Smooth muscle cell (in vitro differentiated cells): ENCODE measurements at regions not wholly inside any gene's neighbourhood (a gene's known extent, or its start where the extent isn't known, plus 50 kb on each side); places are given as distances from the start of the nearest gene placed in this dataset.

ENCODE experiments used
- DNase-seq: peaks from one replicate; lab custom pipeline; 2025; ENCODE audit not compliant: unreplicated experiment; lab: John Stamatoyannopoulos, UW
- H2AFZ ChIP-seq: fragments of 200-600 bp; sonication (generic); 2 replicates; pipeline ENCODE4 v1.6.0; 2016; ENCODE audit warnings: antibody characterized with exemption, low read depth, mild to moderate bottlenecking
- H3F3A ChIP-seq: fragments of 200-600 bp; sonication (generic); 2 replicates; pipeline ENCODE4 v1.6.0; 2017; ENCODE audit warnings: antibody characterized with exemption, low read depth
- H3K27ac ChIP-seq: fragments of 200-600 bp; sonication (generic); 2 replicates; pipeline ENCODE4 v1.5.1; 2016; ENCODE audit warnings: low read depth, mild to moderate bottlenecking
- H3K27me3 ChIP-seq: fragments of 200-600 bp; sonication (generic); 2 replicates; pipeline ENCODE4 v1.6.1; 2016; ENCODE audit warnings: low read depth, mild to moderate bottlenecking
- H3K36me3 ChIP-seq: fragments of 200-600 bp; sonication (generic); 2 replicates; pipeline ENCODE4 v1.5.1; 2016; ENCODE audit warnings: low read depth
- H3K4me1 ChIP-seq: fragments of 200-600 bp; sonication (generic); 2 replicates; pipeline ENCODE4 v1.5.1; 2016; ENCODE audit warnings: low read depth
- H3K4me2 ChIP-seq: fragments of 200-600 bp; sonication (generic); 2 replicates; pipeline ENCODE4 v1.6.0; 2016; ENCODE audit warnings: mild to moderate bottlenecking
- H3K4me3 ChIP-seq: fragments of 200-600 bp; sonication (generic); 2 replicates; pipeline ENCODE4 v1.5.1; 2016; ENCODE audit warnings: mild to moderate bottlenecking
- H3K79me2 ChIP-seq: fragments of 200-600 bp; sonication (generic); 2 replicates; pipeline ENCODE4 v1.6.0; 2016; ENCODE audit warnings: low read depth, mild to moderate bottlenecking
- H3K9ac ChIP-seq: fragments of 200-600 bp; sonication (generic); 2 replicates; pipeline ENCODE4 v1.6.0; 2016; ENCODE audit warnings: low read depth
- H3K9me3 ChIP-seq: fragments of 200-600 bp; sonication (generic); replicated peaks from 2 replicates; pipeline ENCODE4 v1.5.1; 2016; ENCODE audit warnings: low read depth
- H4K20me1 ChIP-seq: fragments of 200-600 bp; sonication (generic); 2 replicates; pipeline ENCODE4 v1.6.0; 2016; ENCODE audit warnings: low read depth
- WGBS: methylation state at CpG from one replicate; pipeline ENCODE4 v1.1.7; 2016; ENCODE audit warnings: low lambda C conversion rate; 5-methylcytosine and 5-hydroxymethylcytosine counted together
- TF ChIP-seq, protein P1 (sequence below): fragments of 200-600 bp; sonication (generic); IDR thresholded peaks from 2 replicates; pipeline ENCODE4 v1.5.1; 2017; ENCODE audit warnings: borderline replicate concordance, mild to moderate bottlenecking, antibody characterized with exemption; ENCODE audit not compliant: insufficient read depth, poor library complexity, severe bottlenecking

DNA sequence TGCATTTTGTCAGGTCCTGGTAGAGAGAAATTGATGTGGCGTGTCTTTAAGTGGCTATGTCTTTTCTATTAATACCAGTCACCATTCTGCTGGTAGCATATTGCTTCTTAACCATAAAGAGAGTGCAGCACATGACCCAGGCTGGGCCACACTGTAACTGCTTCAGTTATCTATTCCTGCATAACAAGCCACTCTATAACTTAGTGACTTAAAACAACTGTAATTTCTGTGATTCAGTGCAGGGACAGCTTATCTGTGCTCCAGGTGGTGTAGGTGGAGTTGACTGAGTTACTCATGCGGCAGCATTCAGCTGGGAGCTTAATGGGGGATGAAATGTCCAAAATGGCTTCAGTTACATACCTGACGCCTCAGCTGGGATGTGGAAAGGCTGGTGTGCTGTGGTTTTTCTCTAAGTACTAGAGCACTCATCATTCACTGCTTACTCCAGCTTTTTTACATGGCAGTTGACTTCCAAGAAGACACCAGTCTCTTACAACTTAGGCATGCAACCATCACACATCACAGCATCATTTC is 742.4 kb downstream of the SATB2 start:
- TF ChIP-seq, protein P1, sequence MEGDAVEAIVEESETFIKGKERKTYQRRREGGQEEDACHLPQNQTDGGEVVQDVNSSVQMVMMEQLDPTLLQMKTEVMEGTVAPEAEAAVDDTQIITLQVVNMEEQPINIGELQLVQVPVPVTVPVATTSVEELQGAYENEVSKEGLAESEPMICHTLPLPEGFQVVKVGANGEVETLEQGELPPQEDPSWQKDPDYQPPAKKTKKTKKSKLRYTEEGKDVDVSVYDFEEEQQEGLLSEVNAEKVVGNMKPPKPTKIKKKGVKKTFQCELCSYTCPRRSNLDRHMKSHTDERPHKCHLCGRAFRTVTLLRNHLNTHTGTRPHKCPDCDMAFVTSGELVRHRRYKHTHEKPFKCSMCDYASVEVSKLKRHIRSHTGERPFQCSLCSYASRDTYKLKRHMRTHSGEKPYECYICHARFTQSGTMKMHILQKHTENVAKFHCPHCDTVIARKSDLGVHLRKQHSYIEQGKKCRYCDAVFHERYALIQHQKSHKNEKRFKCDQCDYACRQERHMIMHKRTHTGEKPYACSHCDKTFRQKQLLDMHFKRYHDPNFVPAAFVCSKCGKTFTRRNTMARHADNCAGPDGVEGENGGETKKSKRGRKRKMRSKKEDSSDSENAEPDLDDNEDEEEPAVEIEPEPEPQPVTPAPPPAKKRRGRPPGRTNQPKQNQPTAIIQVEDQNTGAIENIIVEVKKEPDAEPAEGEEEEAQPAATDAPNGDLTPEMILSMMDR, result no peak
- 89% methylated on average over 3 of the region's 3 CpGs for WGBS
- Histone ChIP-seq H4K20me1 (no peaks in the 10 kb centered on the region), H3K27me3 (peaks cover 9% of the 10 kb centered on the region), H3K4me3 (no peak overlapping the region), H2AFZ (no peak overlapping the region), H3F3A (no peaks in the 10 kb centered on the region), H3K79me2 (no peaks in the 10 kb centered on the region), H3K4me2 (no peak overlapping the region), H3K27ac (no peak overlapping the region), H3K4me1 (no peaks in the 10 kb centered on the region), H3K9me3 (no peaks in the 10 kb centered on the region), H3K36me3 (no peaks in the 10 kb centered on the region), H3K9ac (no peak overlapping the region)
- DNase-seq, result no peak

DNA sequence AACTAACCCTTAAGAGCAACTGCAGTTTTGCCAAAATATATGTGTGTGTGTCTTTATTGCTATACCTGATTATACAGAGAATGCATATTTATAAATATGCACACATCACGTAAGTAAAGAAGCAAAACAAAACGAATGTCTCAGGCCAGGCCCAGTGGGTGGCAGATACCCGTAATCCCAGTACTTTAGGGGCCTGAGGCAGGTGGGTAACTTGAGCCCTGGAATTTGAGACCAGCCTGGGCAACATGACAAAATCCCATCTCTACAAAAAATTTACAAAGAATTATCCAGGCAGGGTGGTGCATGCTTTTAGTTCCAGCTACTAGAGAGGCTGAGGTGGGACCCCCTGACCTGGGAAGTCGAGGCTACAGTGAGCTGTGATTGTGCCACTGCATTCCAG is 745.3 kb downstream of the SATB2 start:
- Histone ChIP-seq H3K9ac (no peak overlapping the region), H3K4me3 (no peak overlapping the region), H3K79me2 (no peaks in the 10 kb centered on the region), H3K9me3 (no peaks in the 10 kb centered on the region), H3F3A (no peaks in the 10 kb centered on the region), H4K20me1 (no peaks in the 10 kb centered on the region), H3K27ac (no peak overlapping the region), H3K4me1 (no peaks in the 10 kb centered on the region), H3K4me2 (no peak overlapping the region), H3K27me3 (no peaks in the 10 kb centered on the region), H2AFZ (no peak overlapping the region), H3K36me3 (no peaks in the 10 kb centered on the region)
- TF ChIP-seq, protein P1, result no peak
- WGBS, result 70% methylated on average over 4 of the region's 4 CpGs
- DNase-seq, result no peak

DNA sequence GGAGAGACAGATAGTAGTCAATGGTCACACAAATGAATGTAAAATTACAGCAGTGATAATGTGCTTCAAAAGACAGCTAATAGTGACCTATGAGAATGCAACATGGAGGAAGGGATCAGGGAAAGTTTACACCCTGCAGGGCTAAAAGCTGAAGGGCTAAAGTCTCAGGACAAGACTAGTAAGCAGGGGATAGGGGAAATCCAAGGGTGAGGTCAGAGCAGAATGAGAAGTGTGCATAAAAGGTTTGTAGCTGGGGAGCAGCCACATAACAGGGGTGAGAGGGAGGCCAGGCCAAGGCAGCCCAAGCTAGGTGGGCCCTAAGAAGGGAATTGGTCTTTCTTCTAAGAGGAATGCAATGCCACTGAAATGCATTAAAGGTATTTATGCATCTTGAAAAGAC is 746.3 kb downstream of the SATB2 start:
- H3K79me2 ChIP-seq, result no peaks in the 10 kb centered on the region
- no peak overlapping the region for H3K9ac ChIP-seq
- no peak overlapping the region for H3K4me2 ChIP-seq
- no peaks in the 10 kb centered on the region for H3K9me3 ChIP-seq
- H3K4me3 ChIP-seq, result no peak overlapping the region
- TF ChIP-seq, protein P1, result no peak
- H3K27ac ChIP-seq, result no peak overlapping the region
- no peaks in the 10 kb centered on the region for H3F3A ChIP-seq
- H2AFZ ChIP-seq, result no peak overlapping the region
- no peak for DNase-seq
- no peaks in the 10 kb centered on the region for H3K4me1 ChIP-seq
- no peaks in the 10 kb centered on the region for H3K36me3 ChIP-seq
- no peaks in the 10 kb centered on the region for H3K27me3 ChIP-seq
- H4K20me1 ChIP-seq, result no peaks in the 10 kb centered on the region

DNA sequence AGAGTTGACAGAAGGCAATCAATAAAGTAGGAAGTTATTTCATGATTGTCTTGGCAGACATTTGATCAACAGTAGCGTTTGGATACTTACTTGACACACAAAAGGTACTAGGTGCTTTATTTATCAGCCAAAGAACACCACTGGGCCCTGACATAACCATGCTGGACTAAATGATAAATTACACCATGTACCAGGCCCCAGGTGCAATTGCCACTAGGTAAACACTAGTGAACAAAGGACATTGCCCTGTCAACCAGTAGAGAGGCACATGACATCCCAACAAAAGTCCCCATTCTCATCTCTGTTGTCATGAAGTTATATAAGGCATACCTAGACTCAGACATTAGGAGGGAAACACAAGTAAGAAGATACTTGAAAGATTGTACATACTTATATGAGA is 747.2 kb downstream of the SATB2 start:
- Histone ChIP-seq H4K20me1 (no peaks in the 10 kb centered on the region), H3K79me2 (no peaks in the 10 kb centered on the region), H3K4me1 (no peaks in the 10 kb centered on the region), H3K4me2 (no peak overlapping the region), H3K36me3 (no peaks in the 10 kb centered on the region), H3K4me3 (no peak overlapping the region), H2AFZ (no peak overlapping the region), H3K9me3 (no peaks in the 10 kb centered on the region), H3K27me3 (no peaks in the 10 kb centered on the region), H3K27ac (no peak overlapping the region), H3F3A (no peaks in the 10 kb centered on the region), H3K9ac (no peak overlapping the region)
- TF ChIP-seq, protein P1, result no peak
- DNase-seq, result no peak
- WGBS, result 64% methylated on average over 1 of the region's 1 CpG
